ENCODE measurements at regions not wholly inside any gene's neighbourhood (a gene's known extent, or its start where the extent isn't known, plus 50 kb on each side); places are given as distances from the start of the nearest gene placed in this dataset.

GRCh38 chr4:66294638-66295037 is 624.3 kb upstream of the EPHA5 start:
- TF ChIP-seq, protein P1, sequence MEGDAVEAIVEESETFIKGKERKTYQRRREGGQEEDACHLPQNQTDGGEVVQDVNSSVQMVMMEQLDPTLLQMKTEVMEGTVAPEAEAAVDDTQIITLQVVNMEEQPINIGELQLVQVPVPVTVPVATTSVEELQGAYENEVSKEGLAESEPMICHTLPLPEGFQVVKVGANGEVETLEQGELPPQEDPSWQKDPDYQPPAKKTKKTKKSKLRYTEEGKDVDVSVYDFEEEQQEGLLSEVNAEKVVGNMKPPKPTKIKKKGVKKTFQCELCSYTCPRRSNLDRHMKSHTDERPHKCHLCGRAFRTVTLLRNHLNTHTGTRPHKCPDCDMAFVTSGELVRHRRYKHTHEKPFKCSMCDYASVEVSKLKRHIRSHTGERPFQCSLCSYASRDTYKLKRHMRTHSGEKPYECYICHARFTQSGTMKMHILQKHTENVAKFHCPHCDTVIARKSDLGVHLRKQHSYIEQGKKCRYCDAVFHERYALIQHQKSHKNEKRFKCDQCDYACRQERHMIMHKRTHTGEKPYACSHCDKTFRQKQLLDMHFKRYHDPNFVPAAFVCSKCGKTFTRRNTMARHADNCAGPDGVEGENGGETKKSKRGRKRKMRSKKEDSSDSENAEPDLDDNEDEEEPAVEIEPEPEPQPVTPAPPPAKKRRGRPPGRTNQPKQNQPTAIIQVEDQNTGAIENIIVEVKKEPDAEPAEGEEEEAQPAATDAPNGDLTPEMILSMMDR (IDR thresholded peaks at IDR 0.05 in 8 of 11, conservative IDR thresholded peaks at IDR 0.05 in 3 of 11): no peak
- TF ChIP-seq POLR2A (IDR thresholded peaks at IDR 0.05): no peak
